ENCODE measurements at regions not wholly inside any gene's neighbourhood (a gene's known extent, or its start where the extent isn't known, plus 50 kb on each side); places are given as distances from the start of the nearest gene placed in this dataset.
"Not testable (repeated sequence)": the region's sequence is repeated elsewhere in the genome, so short reads cannot be mapped to it uniquely, and the experiment has no call there.

DNA sequence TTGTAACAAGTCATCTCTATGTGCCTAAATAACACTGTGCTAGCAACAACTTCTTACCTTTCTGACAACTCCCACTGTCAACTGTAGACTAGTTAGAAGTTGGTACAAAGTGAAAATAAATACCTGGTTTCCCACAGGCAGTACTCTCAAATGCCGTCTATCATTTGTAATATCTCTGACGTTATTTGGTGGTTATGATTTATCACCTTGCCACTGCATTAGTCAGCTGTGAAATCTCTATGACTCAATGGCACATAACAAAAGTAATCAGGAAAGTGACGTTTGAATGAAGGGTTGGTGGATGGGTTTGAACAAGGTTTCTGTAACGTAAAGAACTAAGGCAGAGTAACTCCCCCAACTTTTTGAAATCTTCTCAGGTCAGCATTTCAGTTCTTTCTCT lies 592.3 kb downstream of the MAT2B start:
- Histone ChIP-seq H3K27me3 (ENCODE audit: control insufficient read depth, insufficient read depth, low read length) (no peaks in the 10 kb centered on the region), H3K9me3 (ENCODE audit: control insufficient read depth, low read length) (no peaks in the 10 kb centered on the region), H3K9ac (ENCODE audit: low read length) (no peak overlapping the region), H3K36me3 (ENCODE audit: control insufficient read depth, insufficient read depth, low read length) (no peaks in the 10 kb centered on the region), H3K4me3 (ENCODE audit: low read length) (no peak overlapping the region), H3K4me1 (ENCODE audit: control insufficient read depth, insufficient read depth, low read length) (no peaks in the 10 kb centered on the region)

DNA sequence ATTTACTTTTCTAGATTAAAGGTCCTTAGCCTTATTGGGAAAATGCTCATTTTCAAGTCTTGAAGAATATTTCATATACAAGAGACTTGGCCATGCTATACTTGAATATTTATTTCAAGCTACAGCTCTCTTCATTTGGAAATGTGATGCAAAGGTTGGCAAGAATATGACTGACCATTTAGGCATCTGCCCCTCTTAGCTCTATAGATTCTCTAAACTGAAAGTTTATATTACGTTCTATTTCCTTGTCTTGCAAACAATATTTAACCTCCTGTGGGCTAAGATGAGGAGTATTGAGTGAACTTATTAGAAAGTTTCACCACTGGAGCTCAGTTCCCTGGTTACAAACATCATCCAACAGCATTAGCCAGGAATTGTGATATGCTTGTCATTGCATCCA lies 593.1 kb downstream of the MAT2B start:
- Histone ChIP-seq H3K36me3 (ENCODE audit: control insufficient read depth, insufficient read depth, low read length) (no peaks in the 10 kb centered on the region), H3K9me3 (ENCODE audit: control insufficient read depth, low read length) (no peaks in the 10 kb centered on the region), H3K9ac (ENCODE audit: low read length) (no peak overlapping the region), H3K27me3 (ENCODE audit: control insufficient read depth, insufficient read depth, low read length) (no peaks in the 10 kb centered on the region), H3K4me3 (ENCODE audit: low read length) (no peak overlapping the region), H3K4me1 (ENCODE audit: control insufficient read depth, insufficient read depth, low read length) (no peaks in the 10 kb centered on the region)

DNA sequence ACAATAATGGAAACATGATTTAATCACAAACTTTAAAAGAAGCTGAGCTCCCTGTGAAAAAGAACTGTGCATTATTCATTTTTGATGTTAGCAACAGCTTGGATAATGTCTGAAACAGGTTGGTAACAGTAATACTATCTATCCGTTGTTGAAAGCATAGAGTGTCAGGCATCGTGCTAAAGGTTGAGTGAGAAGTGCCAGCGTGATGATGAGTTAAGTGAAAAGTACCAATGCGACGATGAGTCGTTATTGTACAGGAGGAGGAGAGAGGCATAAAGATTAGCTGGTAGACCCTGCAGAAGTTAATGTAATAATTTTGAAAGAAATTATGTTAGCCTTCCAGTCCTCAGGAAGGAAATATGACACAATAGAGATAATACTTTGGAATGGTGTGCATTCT lies 593.6 kb downstream of the MAT2B start:
- Histone ChIP-seq H3K4me1 (ENCODE audit: control insufficient read depth, insufficient read depth, low read length) (no peaks in the 10 kb centered on the region), H3K36me3 (ENCODE audit: control insufficient read depth, insufficient read depth, low read length) (no peaks in the 10 kb centered on the region), H3K4me3 (ENCODE audit: low read length) (no peak overlapping the region), H3K9ac (ENCODE audit: low read length) (no peak overlapping the region), H3K9me3 (ENCODE audit: control insufficient read depth, low read length) (no peaks in the 10 kb centered on the region), H3K27me3 (ENCODE audit: control insufficient read depth, insufficient read depth, low read length) (no peaks in the 10 kb centered on the region)

DNA sequence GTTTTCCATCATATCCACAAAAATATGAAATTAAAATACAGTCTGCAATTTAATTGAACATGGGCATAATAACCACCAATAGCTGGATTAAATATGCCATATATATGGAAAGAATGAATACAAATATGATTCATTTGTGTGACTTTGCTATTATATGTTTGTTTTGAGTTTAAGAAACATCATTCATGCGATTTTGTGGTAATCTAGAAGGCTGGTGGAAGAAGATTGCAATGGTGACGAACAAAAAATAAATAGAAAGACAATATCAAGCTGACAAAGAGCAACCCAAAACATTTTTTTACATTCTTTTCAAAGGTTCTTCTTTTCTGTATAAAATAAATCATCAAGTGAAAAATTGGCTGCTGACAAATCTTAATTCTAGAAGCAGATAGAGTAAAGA lies 610.0 kb downstream of the MAT2B start:
- H3K4me1 ChIP-seq (ENCODE audit: control insufficient read depth, insufficient read depth, low read length) = no peaks in the 10 kb centered on the region
- no peaks in the 10 kb centered on the region for H3K9me3 ChIP-seq (ENCODE audit: control insufficient read depth, low read length)
- no peak overlapping the region for H3K9ac ChIP-seq (ENCODE audit: low read length)
- H3K36me3 ChIP-seq (ENCODE audit: control insufficient read depth, insufficient read depth, low read length) = no peaks in the 10 kb centered on the region
- no peak overlapping the region for H3K4me3 ChIP-seq (ENCODE audit: low read length)
- H3K27me3 ChIP-seq (ENCODE audit: control insufficient read depth, insufficient read depth, low read length) = no peaks in the 10 kb centered on the region

DNA sequence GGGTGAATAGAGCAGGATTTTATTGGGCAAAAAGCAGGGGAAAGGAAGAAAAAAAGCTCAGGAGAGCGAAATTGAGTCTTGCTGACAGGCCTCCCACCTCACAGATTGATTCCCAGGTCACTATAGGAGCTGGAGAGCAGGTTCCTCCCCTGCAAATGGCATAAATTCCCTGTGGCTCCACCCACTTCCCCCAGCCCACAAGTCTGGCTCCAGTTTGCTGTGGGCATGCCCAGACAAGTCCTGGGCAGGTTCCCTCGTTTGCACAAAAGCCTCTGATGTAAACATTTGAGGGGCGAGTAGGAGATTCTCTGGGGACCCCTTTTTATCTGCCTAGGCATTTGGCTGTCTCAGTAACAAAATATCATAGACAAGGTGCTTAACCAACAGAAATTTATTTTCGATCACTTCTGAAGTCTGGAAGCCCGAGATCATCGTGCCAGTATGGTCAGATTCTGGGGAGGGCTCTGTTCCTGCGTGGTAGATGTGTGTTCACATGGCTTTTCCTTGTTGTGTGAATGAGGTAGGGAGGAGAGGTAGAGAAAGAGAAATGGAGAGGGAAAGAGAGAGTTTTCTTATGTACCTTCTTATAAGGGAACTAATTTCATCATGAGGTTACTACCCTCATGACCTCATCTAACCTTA lies 614.5 kb downstream of the MAT2B start:
- no peaks in the 10 kb centered on the region for H3K9me3 ChIP-seq (ENCODE audit: control insufficient read depth, low read length)
- H3K4me3 ChIP-seq (ENCODE audit: low read length) = no peak overlapping the region
- no peak overlapping the region for H3K9ac ChIP-seq (ENCODE audit: low read length)
- no peaks in the 10 kb centered on the region for H3K36me3 ChIP-seq (ENCODE audit: control insufficient read depth, insufficient read depth, low read length)
- no peaks in the 10 kb centered on the region for H3K4me1 ChIP-seq (ENCODE audit: control insufficient read depth, insufficient read depth, low read length)
- H3K27me3 ChIP-seq (ENCODE audit: control insufficient read depth, insufficient read depth, low read length) = no peaks in the 10 kb centered on the region

DNA sequence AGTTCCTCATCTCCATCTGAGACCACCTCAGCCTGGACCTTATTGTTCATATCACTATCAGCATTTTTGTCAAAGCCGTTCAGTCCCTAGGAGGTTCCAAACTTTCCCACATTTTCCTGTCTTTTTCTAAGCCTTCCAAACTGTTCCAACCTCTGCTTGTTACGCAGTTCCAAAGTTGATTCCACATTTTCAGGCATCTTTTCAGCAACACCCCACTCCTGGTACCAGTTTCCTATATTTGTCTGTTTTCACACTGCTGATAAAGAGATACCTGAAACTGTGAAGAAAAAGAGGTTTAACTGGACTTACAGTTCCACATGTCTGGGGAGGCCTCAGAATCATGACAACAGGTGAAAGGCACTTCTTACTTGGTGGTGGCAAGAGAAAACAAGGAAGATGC lies 622.1 kb downstream of the MAT2B start:
- Histone ChIP-seq H3K27me3 (ENCODE audit: control insufficient read depth, insufficient read depth, low read length) (no peaks in the 10 kb centered on the region), H3K36me3 (ENCODE audit: control insufficient read depth, insufficient read depth, low read length) (no peaks in the 10 kb centered on the region), H3K9ac (ENCODE audit: low read length) (no peak overlapping the region), H3K9me3 (ENCODE audit: control insufficient read depth, low read length) (no peaks in the 10 kb centered on the region), H3K4me3 (ENCODE audit: low read length) (no peak overlapping the region), H3K4me1 (ENCODE audit: control insufficient read depth, insufficient read depth, low read length) (no peaks in the 10 kb centered on the region)

DNA sequence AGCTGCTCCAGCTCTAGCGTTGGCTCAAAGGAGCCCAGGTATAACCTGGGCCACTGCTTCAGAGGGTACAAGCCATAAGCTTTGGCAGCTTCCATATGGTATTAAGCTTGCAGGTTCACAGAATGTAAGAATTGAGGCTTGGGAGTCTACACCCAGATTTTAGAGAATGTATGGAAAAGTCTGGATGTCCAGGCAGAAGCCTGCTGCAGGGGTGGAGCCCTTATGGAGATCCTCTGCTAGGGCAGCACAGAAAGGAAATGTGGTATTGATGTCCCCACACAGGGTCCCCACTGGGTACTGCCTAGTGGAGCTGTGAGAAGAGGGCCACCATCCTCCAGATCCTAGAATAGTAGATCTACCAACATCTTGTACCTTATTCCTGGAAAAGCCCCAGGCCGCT lies 626.9 kb downstream of the MAT2B start:
- no peaks in the 10 kb centered on the region for H3K4me1 ChIP-seq (ENCODE audit: control insufficient read depth, insufficient read depth, low read length)
- no peaks in the 10 kb centered on the region for H3K36me3 ChIP-seq (ENCODE audit: control insufficient read depth, insufficient read depth, low read length)
- no peaks in the 10 kb centered on the region for H3K27me3 ChIP-seq (ENCODE audit: control insufficient read depth, insufficient read depth, low read length)
- no peak overlapping the region for H3K9ac ChIP-seq (ENCODE audit: low read length)
- H3K4me3 ChIP-seq (ENCODE audit: low read length) = no peak overlapping the region
- no peaks in the 10 kb centered on the region for H3K9me3 ChIP-seq (ENCODE audit: control insufficient read depth, low read length)

DNA sequence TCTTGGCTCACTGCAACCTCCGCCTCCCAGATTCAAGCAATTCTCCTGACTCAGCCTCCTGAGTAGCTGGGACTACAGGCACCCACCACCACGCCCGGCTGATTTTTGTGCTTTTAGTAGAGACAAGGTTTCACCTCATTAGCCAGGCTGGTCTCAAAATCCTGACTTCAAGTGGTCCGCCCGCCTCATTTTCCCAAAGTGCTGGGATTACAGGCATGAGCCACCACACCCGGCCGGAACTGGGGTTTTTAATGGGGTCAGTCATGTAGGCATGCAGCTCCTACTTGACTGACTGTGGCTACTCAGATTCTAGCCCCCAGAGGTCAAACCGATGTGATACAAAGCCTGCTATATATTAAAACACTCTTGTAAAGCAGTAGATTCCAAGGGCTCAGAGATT lies 631.7 kb downstream of the MAT2B start:
- Histone ChIP-seq H3K4me3 (ENCODE audit: low read length) (no peak overlapping the region), H3K36me3 (ENCODE audit: control insufficient read depth, insufficient read depth, low read length) (no peaks in the 10 kb centered on the region), H3K9ac (ENCODE audit: low read length) (no peak overlapping the region), H3K9me3 (ENCODE audit: control insufficient read depth, low read length) (no peaks in the 10 kb centered on the region), H3K4me1 (ENCODE audit: control insufficient read depth, insufficient read depth, low read length) (no peaks in the 10 kb centered on the region), H3K27me3 (ENCODE audit: control insufficient read depth, insufficient read depth, low read length) (no peaks in the 10 kb centered on the region)

DNA sequence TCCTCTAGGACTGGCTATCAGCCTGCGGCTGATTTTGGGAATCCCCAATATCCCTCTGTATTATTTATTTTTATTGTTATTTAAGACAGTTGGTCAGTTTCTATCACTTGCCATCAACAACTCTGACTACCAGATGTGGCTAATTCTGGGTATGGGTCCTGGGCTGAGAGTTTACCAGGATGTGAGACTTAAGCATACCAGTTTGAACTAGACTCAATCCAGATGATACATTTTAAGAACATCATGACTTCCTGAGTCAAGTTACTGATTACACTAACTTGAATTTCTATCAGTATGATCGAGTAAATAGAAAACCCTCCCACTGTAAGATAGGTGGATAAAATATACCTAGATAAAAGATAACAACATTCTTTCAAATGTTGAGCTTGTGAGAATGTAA lies 634.0 kb downstream of the MAT2B start:
- Histone ChIP-seq H3K9ac (ENCODE audit: low read length) (no peak overlapping the region), H3K36me3 (ENCODE audit: control insufficient read depth, insufficient read depth, low read length) (no peaks in the 10 kb centered on the region), H3K4me3 (ENCODE audit: low read length) (no peak overlapping the region), H3K4me1 (ENCODE audit: control insufficient read depth, insufficient read depth, low read length) (no peaks in the 10 kb centered on the region), H3K9me3 (ENCODE audit: control insufficient read depth, low read length) (no peaks in the 10 kb centered on the region), H3K27me3 (ENCODE audit: control insufficient read depth, insufficient read depth, low read length) (no peaks in the 10 kb centered on the region)

DNA sequence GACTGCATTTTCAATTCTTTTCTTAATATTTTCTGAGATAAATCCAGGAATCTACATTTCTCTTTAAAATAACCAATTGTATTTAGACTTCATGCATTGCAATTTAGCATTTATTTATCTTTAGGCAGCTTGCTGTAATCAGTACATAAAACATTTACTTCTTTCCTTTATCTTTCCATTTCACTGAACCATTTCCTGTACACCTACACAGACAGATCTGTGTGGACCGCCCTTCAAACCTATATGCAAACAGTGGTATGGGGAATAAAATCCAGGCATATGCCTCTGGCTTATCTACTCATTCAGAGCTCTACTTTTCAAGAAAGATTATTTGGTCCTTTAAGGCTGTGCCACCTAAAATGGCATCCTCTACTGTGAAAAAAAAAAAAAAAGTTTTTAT lies 640.0 kb downstream of the MAT2B start:
- Histone ChIP-seq H3K9ac (ENCODE audit: low read length) (no peak overlapping the region), H3K27me3 (ENCODE audit: control insufficient read depth, insufficient read depth, low read length) (no peaks in the 10 kb centered on the region), H3K4me1 (ENCODE audit: control insufficient read depth, insufficient read depth, low read length) (no peaks in the 10 kb centered on the region), H3K36me3 (ENCODE audit: control insufficient read depth, insufficient read depth, low read length) (no peaks in the 10 kb centered on the region), H3K9me3 (ENCODE audit: control insufficient read depth, low read length) (no peaks in the 10 kb centered on the region), H3K4me3 (ENCODE audit: low read length) (no peak overlapping the region)

DNA sequence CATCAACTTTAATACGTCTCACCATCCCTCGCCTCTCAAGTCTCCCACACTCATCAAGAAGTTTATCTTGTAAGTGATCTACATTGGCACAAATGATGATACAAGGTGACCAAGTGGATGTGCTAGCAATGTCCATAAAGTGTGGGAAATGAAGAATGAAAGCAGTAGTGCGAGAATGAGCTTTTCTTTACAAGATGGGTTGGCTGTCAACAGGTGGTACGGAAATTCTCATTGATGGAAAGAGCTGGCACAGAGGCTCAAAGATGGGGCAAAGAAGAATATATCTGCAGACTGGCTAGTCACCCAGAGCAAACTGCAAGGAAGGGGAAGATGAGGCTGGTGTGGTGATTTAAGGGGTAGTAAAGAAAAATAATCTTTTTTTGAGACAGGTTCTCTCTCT lies 640.8 kb downstream of the MAT2B start:
- no peaks in the 10 kb centered on the region for H3K27me3 ChIP-seq (ENCODE audit: control insufficient read depth, insufficient read depth, low read length)
- no peaks in the 10 kb centered on the region for H3K36me3 ChIP-seq (ENCODE audit: control insufficient read depth, insufficient read depth, low read length)
- H3K9me3 ChIP-seq (ENCODE audit: control insufficient read depth, low read length) = no peaks in the 10 kb centered on the region
- H3K4me3 ChIP-seq (ENCODE audit: low read length) = no peak overlapping the region
- no peak overlapping the region for H3K9ac ChIP-seq (ENCODE audit: low read length)
- no peaks in the 10 kb centered on the region for H3K4me1 ChIP-seq (ENCODE audit: control insufficient read depth, insufficient read depth, low read length)

DNA sequence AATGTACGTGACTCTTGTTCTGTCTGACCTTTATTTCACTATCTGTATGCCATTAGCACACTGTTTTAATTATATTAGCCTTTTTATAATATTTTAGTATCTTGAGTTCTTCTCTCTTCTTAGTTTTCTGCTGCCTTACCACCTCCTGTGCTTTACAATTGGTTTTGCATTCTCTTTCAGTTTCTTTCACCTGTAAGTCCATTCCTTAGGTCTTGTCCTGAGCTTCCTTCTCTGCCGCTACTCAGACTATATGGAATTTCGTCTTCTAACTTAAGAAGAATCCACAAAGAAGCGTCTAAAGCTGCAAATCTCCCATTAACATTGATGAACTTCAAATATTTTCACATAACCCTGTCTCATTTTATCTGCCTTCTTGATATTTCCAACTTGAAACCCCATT lies 642.9 kb downstream of the MAT2B start:
- H3K27me3 ChIP-seq (ENCODE audit: control insufficient read depth, insufficient read depth, low read length) = no peaks in the 10 kb centered on the region
- no peaks in the 10 kb centered on the region for H3K4me1 ChIP-seq (ENCODE audit: control insufficient read depth, insufficient read depth, low read length)
- no peak overlapping the region for H3K9ac ChIP-seq (ENCODE audit: low read length)
- H3K4me3 ChIP-seq (ENCODE audit: low read length) = no peak overlapping the region
- no peaks in the 10 kb centered on the region for H3K9me3 ChIP-seq (ENCODE audit: control insufficient read depth, low read length)
- no peaks in the 10 kb centered on the region for H3K36me3 ChIP-seq (ENCODE audit: control insufficient read depth, insufficient read depth, low read length)

DNA sequence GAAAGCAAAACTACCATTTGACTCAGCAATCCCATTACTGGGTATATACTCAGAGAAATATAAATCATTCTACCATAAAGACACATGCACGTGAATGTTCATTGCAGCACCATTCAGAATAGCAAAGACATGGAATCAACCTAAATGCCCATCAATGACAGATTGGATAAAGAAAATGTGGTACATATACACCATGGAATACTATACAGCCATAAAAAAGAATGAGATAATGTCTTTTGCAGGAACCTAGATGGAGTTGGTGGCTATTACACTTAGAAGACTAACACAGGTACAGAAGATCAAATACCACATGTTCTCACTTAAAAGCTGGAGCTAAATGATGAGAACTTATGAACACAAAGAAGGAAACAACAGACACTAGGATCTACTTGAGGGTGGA lies 647.1 kb downstream of the MAT2B start:
- not testable (repeated sequence) for H3K36me3 ChIP-seq (ENCODE audit: control insufficient read depth, insufficient read depth, low read length); H3K9me3 ChIP-seq (ENCODE audit: control insufficient read depth, low read length); H3K4me1 ChIP-seq (ENCODE audit: control insufficient read depth, insufficient read depth, low read length); H3K4me3 ChIP-seq (ENCODE audit: low read length); H3K27me3 ChIP-seq (ENCODE audit: control insufficient read depth, insufficient read depth, low read length); H3K9ac ChIP-seq (ENCODE audit: low read length)

All from mucosa of stomach (tissue), 1 donor.